K562 (cell line): ENCODE measurements at regions not wholly inside any gene's neighbourhood (a gene's known extent, or its start where the extent isn't known, plus 50 kb on each side); places are given as distances from the start of the nearest gene placed in this dataset.

Source experiments
- ATAC-seq: fragments of 200-7000 bp; cut with Tn5 transposase; 3 replicates; pipeline ENCODE4 v1.9.1; 2020; ENCODE audit warnings: moderate library complexity
- BruUV-seq: library from RNA; stranded (reverse); fragments of 400-500 nt; replicated peaks from 2 replicates; lab custom pipeline; 2021; lab: Mats Ljungman, UMichigan
- CTCF ChIA-PET: fragments of 300-600 bp; formaldehyde crosslinking; extraction: SDS; loops from one replicate; lab custom pipeline; 2021; ENCODE audit warnings: low intra/inter-chr PET ratio; lab: Yijun Ruan, JAX
- POLR2A ChIA-PET: fragments of 300-600, 350-650 bp; sonication (Branson Sonifier 250); formaldehyde crosslinking; extraction: SDS; loops from one replicate; lab custom pipeline; 2021; ENCODE audit warnings: antibody characterized with exemption, inconsistent platforms; lab: Yijun Ruan, JAX
- DNase-seq, 4 experiments: peaks; one replicate each; pipeline versions ENCODE4 v3.0.0 to v3.0.0-alpha.2; 2011 to 2018; ENCODE audit warnings: low spot score in 3 of 4, mixed read lengths in 3 of 4; ENCODE audit errors: extremely low read depth in 1 of 4
- FAIRE-seq: peaks from 2 replicates; lab custom pipeline; 2011; peaks lifted over from hg19 to GRCh38; lab: Jason Lieb, UNC
- H2AFZ ChIP-seq: 2 replicates; pipeline ENCODE4 v1.6.0; 2011; ENCODE audit warnings: low read depth, low read length, control low read depth, inconsistent platforms
- H3K27ac ChIP-seq: fragments of 200-600 bp; 3 replicates; pipeline ENCODE4 v1.8.0; 2011; ENCODE audit warnings: low read depth, mild to moderate bottlenecking, control low read depth, inconsistent platforms, low read length, moderate library complexity, mixed read lengths; ENCODE audit errors: extremely low read depth
- H3K27me3 ChIP-seq, 2 experiments: fragments of 300-600 bp in 1 of 2; 2 replicates in 1 of 2; 3 replicates in 1 of 2; pipeline versions ENCODE4 v1.6.0 to v1.8.0; 2011; ENCODE audit warnings: inconsistent platforms in 2 of 2, low read length in 2 of 2, mild to moderate bottlenecking in 1 of 2, mixed read lengths in 1 of 2, moderate library complexity in 1 of 2; ENCODE audit not compliant: control insufficient read depth in 2 of 2, insufficient read depth in 2 of 2
- H3K36me3 ChIP-seq: fragments of 300-600 bp; 3 replicates; pipeline ENCODE4 v1.8.0; 2011; ENCODE audit warnings: mild to moderate bottlenecking, low read length, inconsistent platforms; ENCODE audit not compliant: control insufficient read depth, insufficient read depth
- H3K4me1 ChIP-seq, 2 experiments: fragments of 200-600 bp in 1 of 2; replicated peaks in 1 of 2; 2 replicates in 1 of 2; 3 replicates in 1 of 2; pipeline versions ENCODE4 v1.5.1 to v1.8.0; 2011; ENCODE audit warnings: inconsistent platforms in 2 of 2, low read length in 2 of 2, mild to moderate bottlenecking in 1 of 2, mixed read lengths in 1 of 2, moderate library complexity in 1 of 2; ENCODE audit not compliant: control insufficient read depth in 2 of 2, insufficient read depth in 2 of 2
- H3K4me2 ChIP-seq: 2 replicates; pipeline ENCODE4 v1.6.1; 2011; ENCODE audit warnings: low read length, control low read depth, inconsistent platforms, mixed read lengths; ENCODE audit not compliant: insufficient read depth
- H3K4me3 ChIP-seq: fragments of 200-600 bp; sonication (generic), shearing (Covaris generic); 2 replicates; pipeline ENCODE4 v1.5.1; 2016; ENCODE audit warnings: control low read depth, inconsistent platforms
- H3K79me2 ChIP-seq: fragments of 200-600 bp; 3 replicates; pipeline ENCODE4 v1.8.0; 2011; ENCODE audit warnings: low read length, inconsistent platforms; ENCODE audit not compliant: control insufficient read depth, insufficient read depth
- H3K9ac ChIP-seq, 2 experiments: 2 replicates each; pipeline versions ENCODE4 v1.6.0 to v1.6.1; 2011; ENCODE audit warnings: low read depth in 2 of 2, low read length in 2 of 2, control low read depth in 1 of 2, inconsistent platforms in 1 of 2, mild to moderate bottlenecking in 1 of 2, mixed read lengths in 1 of 2; ENCODE audit not compliant: insufficient read depth in 1 of 2
- H3K9me1 ChIP-seq: one replicate; pipeline ENCODE4 v1.6.0; 2011; ENCODE audit warnings: inconsistent platforms, mild to moderate bottlenecking, low read length, moderate library complexity; ENCODE audit not compliant: control insufficient read depth, insufficient read depth
- H3K9me3 ChIP-seq: replicated peaks from 2 replicates; pipeline ENCODE4 v1.5.1; 2011; ENCODE audit warnings: low read depth, low read length, inconsistent platforms; ENCODE audit not compliant: control insufficient read depth, insufficient read depth
- H4K20me1 ChIP-seq: replicated peaks from 2 replicates; pipeline ENCODE4 v1.6.1; 2011; ENCODE audit warnings: low read length, inconsistent platforms, mixed read lengths; ENCODE audit not compliant: control insufficient read depth, insufficient read depth
- FOXK2 ChIP-seq, 2 experiments: fragments of 450-650 bp; IDR thresholded peaks in 1 of 2; conservative IDR thresholded peaks in 1 of 2; 2 replicates each; pipeline ENCODE4 v1.6.1; 2016; ENCODE audit warnings: low read depth in 2 of 2, mild to moderate bottlenecking in 1 of 2
- LEF1 ChIP-seq: fragments of 450-650 bp; IDR thresholded peaks from 2 replicates; pipeline ENCODE4 v1.6.1; 2016; ENCODE audit warnings: mild to moderate bottlenecking
- SAP30 ChIP-seq: fragments of 200-600 bp; sonication (generic); IDR thresholded peaks from 2 replicates; pipeline ENCODE4 v1.6.1; 2012; ENCODE audit warnings: borderline replicate concordance, low read depth, mild to moderate bottlenecking, moderate library complexity, low read length, control low read depth, inconsistent platforms; ENCODE audit not compliant: insufficient read depth, poor library complexity, severe bottlenecking
- ZFP36 ChIP-seq: fragments of 150-350 bp; IDR thresholded peaks from 2 replicates; pipeline ENCODE4 v1.6.1; 2018; ENCODE audit warnings: low read length, low read depth; ENCODE audit not compliant: partially characterized antibody
- ZFPM2 ChIP-seq: fragments of 250-450 bp; sonication (Bioruptor Pico); IDR thresholded peaks from 2 replicates; pipeline ENCODE4 v1.5.1; 2022; ENCODE audit warnings: mild to moderate bottlenecking
- ZNF165 ChIP-seq: fragments of 250-450 bp; sonication (Bioruptor Pico); IDR thresholded peaks from 2 replicates; pipeline ENCODE4 v1.4.0; 2020; ENCODE audit warnings: borderline replicate concordance
- ZNF174 ChIP-seq: fragments of 250-450 bp; sonication (Bioruptor Pico); IDR thresholded peaks from 2 replicates; pipeline ENCODE4 v1.4.0; 2020; ENCODE audit warnings: mild to moderate bottlenecking
- ZNF707 ChIP-seq: fragments of 250-450 bp; sonication (Bioruptor Pico); conservative IDR thresholded peaks from 2 replicates; pipeline ENCODE4 v1.8.0; 2022; ENCODE audit warnings: inconsistent platforms, mild to moderate bottlenecking, moderate library complexity
- WGBS: fragments of 100-300 bp; shearing (Covaris generic); methylation state at CpG from one replicate; pipeline ENCODE4 v1.1.6; 2016; ENCODE audit warnings: low coverage, mixed read lengths; ENCODE audit not compliant: insufficient coverage; ENCODE audit errors: missing lambda C conversion rate; 5-methylcytosine and 5-hydroxymethylcytosine counted together
- in situ Hi-C: fragments of 300-500 bp; cut with MboI; formaldehyde crosslinking; loops from 4 replicates; pipeline ENCODE4 v1.15.0; 2018; ENCODE audit warnings: inconsistent platforms, mixed read lengths
- intact Hi-C: fragments of 100-400 bp; cut with micrococcal nuclease; formaldehyde crosslinking; loops from 2 replicates; pipeline ENCODE4 v1.14.2; 2022
- TF ChIP-seq, protein P1 (sequence below): IDR thresholded peaks from 2 replicates; pipeline ENCODE4 v1.6.1; 2011; ENCODE audit not compliant: insufficient read length; ENCODE audit errors: extremely low read depth
- TF ChIP-seq, protein P2 (sequence below): fragments of 250-450 bp; sonication (Bioruptor Pico); IDR thresholded peaks from 2 replicates; pipeline ENCODE4 v1.8.0; 2022; ENCODE audit warnings: inconsistent platforms, mild to moderate bottlenecking, moderate library complexity, borderline replicate concordance
- TF ChIP-seq, protein P3 (sequence below): IDR thresholded peaks from 3 replicates; pipeline ENCODE4 v1.6.1; 2011; ENCODE audit warnings: borderline replicate concordance, mild to moderate bottlenecking; ENCODE audit not compliant: insufficient read length, insufficient read depth

DNA sequence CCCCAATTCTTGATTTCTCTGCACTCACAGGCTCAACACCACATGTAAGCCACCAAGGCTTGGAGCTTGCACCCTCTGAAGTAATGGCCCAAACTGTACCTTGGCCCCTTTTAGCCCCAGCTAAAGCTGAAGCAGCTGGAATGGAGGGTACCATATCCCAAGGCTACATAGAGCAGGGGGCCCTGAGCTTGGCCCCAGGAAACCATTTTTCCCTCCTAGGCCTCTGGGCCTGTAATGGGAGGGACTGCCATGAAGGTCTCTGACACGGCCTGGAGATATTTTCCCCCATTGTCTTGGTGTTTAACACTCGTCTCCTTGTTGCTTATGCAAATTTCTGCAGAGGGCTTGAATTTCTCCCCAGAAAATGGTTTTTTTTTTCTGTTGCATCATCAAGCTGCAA lies 69.7 kb downstream of the SKA1 start:
- H3K36me3 ChIP-seq: no peaks in the 10 kb centered on the region
- TF ChIP-seq, protein P1, sequence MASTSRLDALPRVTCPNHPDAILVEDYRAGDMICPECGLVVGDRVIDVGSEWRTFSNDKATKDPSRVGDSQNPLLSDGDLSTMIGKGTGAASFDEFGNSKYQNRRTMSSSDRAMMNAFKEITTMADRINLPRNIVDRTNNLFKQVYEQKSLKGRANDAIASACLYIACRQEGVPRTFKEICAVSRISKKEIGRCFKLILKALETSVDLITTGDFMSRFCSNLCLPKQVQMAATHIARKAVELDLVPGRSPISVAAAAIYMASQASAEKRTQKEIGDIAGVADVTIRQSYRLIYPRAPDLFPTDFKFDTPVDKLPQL: no peak
- TF ChIP-seq ZFP36 (peak; percentile 51), ZNF707 (CRISPR knock-in tag) (no peak)
- H2AFZ ChIP-seq: no peak overlapping the region
- no peak overlapping the region for H3K4me3 ChIP-seq
- ChIA-PET CTCF (no interaction called here), POLR2A (interaction anchor here (0.6 kb wide), 1 partner anchor 9 kb away, joined by 3 read pairs; no protein-coding TSS in a partner anchor)
- no peak overlapping the region for H3K9ac ChIP-seq
- in situ Hi-C loops (no loop called here), intact Hi-C loops (loop anchor here (10.0 kb wide), 1 partner anchor 230 kb away; no protein-coding TSS in a partner anchor)
- H3K27me3 ChIP-seq: no peaks in the 10 kb centered on the region
- no peaks in the 10 kb centered on the region for H3K9me3 ChIP-seq
- no peaks in the 10 kb centered on the region for H4K20me1 ChIP-seq
- no TSS peak for BruUV-seq
- H3K4me1 ChIP-seq: no peaks in the 10 kb centered on the region
- WGBS: 6% methylated on average over 2 of the region's 2 CpGs
- H3K9me1 ChIP-seq: no peaks in the 10 kb centered on the region
- no peak overlapping the region for H3K27ac ChIP-seq
- DNase-seq (no peak), ATAC-seq (no peak), FAIRE-seq (no peak)
- no peaks in the 10 kb centered on the region for H3K79me2 ChIP-seq
- no peak overlapping the region for H3K4me2 ChIP-seq

DNA sequence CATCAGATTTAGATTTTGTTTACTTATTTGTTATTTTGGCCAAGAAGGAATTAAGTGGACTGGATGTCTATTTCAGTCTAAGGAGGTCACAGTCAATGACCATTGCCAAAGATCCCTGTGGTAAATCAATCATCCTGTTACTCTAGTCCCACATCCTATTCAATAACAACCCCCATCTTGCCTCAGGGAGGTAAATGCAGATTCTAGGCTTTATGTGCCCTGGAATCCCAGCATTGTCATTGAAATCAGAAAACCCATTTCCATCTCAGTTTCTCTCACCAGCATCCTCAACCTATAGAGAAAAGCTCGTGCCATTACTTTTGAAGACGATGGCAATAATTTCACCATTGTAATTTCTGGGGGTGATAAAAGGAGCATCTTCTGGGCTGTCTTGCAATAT lies 71.8 kb downstream of the SKA1 start:
- Histone ChIP-seq H2AFZ (no peak overlapping the region), H4K20me1 (no peaks in the 10 kb centered on the region), H3K79me2 (no peaks in the 10 kb centered on the region), H3K9me1 (no peaks in the 10 kb centered on the region), H3K4me1 (peaks cover 0 to under 1% of the 10 kb centered on the region in 2 experiments; a peak in 1 of 5 replicates), H3K4me2 (no peak overlapping the region), H3K27me3 (no peaks in the 10 kb centered on the region), H3K36me3 (no peaks in the 10 kb centered on the region), H3K27ac (no peak overlapping the region), H3K9me3 (no peaks in the 10 kb centered on the region), H3K9ac (no peak overlapping the region), H3K4me3 (no peak overlapping the region)
- in situ Hi-C loops (no loop called here), intact Hi-C loops (loop anchor here (10.0 kb wide), 1 partner anchor 232 kb away; no protein-coding TSS in a partner anchor)
- no TSS peak for BruUV-seq
- FAIRE-seq: no peak
- ChIA-PET CTCF (no interaction called here), POLR2A (no interaction called here)
- 0% methylated on average over 2 of the region's 2 CpGs for WGBS
- DNase-seq: no peak
- ATAC-seq: no peak
- no peak for TF ChIP-seq ZNF165
- TF ChIP-seq FOXK2 (conservative IDR thresholded peaks at IDR 0.05 in 1 of 2, IDR thresholded peaks at IDR 0.05 in 1 of 2; ENCODE audit: low read depth in 2 of 2): no peak
- TF ChIP-seq ZNF174 (CRISPR knock-in tag): no peak
- no peak for TF ChIP-seq LEF1
- TF ChIP-seq, protein P2, sequence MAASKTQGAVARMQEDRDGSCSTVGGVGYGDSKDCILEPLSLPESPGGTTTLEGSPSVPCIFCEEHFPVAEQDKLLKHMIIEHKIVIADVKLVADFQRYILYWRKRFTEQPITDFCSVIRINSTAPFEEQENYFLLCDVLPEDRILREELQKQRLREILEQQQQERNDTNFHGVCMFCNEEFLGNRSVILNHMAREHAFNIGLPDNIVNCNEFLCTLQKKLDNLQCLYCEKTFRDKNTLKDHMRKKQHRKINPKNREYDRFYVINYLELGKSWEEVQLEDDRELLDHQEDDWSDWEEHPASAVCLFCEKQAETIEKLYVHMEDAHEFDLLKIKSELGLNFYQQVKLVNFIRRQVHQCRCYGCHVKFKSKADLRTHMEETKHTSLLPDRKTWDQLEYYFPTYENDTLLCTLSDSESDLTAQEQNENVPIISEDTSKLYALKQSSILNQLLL (CRISPR knock-in tag): no peak
- TF ChIP-seq, protein P3, sequence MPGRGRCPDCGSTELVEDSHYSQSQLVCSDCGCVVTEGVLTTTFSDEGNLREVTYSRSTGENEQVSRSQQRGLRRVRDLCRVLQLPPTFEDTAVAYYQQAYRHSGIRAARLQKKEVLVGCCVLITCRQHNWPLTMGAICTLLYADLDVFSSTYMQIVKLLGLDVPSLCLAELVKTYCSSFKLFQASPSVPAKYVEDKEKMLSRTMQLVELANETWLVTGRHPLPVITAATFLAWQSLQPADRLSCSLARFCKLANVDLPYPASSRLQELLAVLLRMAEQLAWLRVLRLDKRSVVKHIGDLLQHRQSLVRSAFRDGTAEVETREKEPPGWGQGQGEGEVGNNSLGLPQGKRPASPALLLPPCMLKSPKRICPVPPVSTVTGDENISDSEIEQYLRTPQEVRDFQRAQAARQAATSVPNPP: no peak
- no peak for TF ChIP-seq SAP30
- no peak for TF ChIP-seq ZFPM2
